ENCODE measurements at regions not wholly inside any gene's neighbourhood (a gene's known extent, or its start where the extent isn't known, plus 50 kb on each side); places are given as distances from the start of the nearest gene placed in this dataset.

GRCh38 chr3:66158933-66159683, 61.7 kb upstream of the SLC25A26 start:
- TF ChIP-seq CTCF (IDR thresholded peaks at IDR 0.05): no peak
- no peak for TF ChIP-seq EP300 (IDR thresholded peaks at IDR 0.05)
- TF ChIP-seq POLR2A (IDR thresholded peaks at IDR 0.05): no peak

Measured in tibial nerve (tissue), 4 donors.